GM19351 (cell line): ENCODE measurements at regions not wholly inside any gene's neighbourhood (a gene's known extent, or its start where the extent isn't known, plus 50 kb on each side); places are given as distances from the start of the nearest gene placed in this dataset.

Source experiments
- ATAC-seq: cut with Tn5 transposase; IDR thresholded peaks from one replicate; pipeline ENCODE4 v1.9.1; 2021; ENCODE audit warnings: mild to moderate bottlenecking, moderate library complexity; ENCODE audit not compliant: unreplicated experiment

- ATAC-seq = no peak
These were observed 152.0 kb upstream of the HMCN1 start for GRCh38 chr1:185581961-185582725.

- ATAC-seq = no peak
These were observed 153.2 kb upstream of the HMCN1 start for GRCh38 chr1:185581020-185581419.

GRCh38 chr1:185578293-185578692 lies 155.9 kb upstream of the HMCN1 start:
- ATAC-seq = no peak

- ATAC-seq = no peak
These were observed 159.9 kb upstream of the HMCN1 start for GRCh38 chr1:185574139-185574875.

- ATAC-seq = no peak
These were observed 160.5 kb upstream of the HMCN1 start for GRCh38 chr1:185573677-185574076.

GRCh38 chr1:185573162-185573561 lies 161.0 kb upstream of the HMCN1 start:
- ATAC-seq = no peak

GRCh38 chr1:185570962-185571361 lies 163.2 kb upstream of the HMCN1 start:
- no peak for ATAC-seq

- no peak for ATAC-seq
These were observed 165.8 kb upstream of the HMCN1 start for GRCh38 chr1:185568155-185569123.

GRCh38 chr1:185567440-185567839 lies 166.8 kb upstream of the HMCN1 start:
- ATAC-seq = peak; percentile 6

- peak; percentile 75 for ATAC-seq
These were observed 167.2 kb upstream of the HMCN1 start for GRCh38 chr1:185566995-185567394.

- ATAC-seq = no peak
These were observed 168.9 kb upstream of the HMCN1 start for GRCh38 chr1:185565302-185565701.

GRCh38 chr1:185564816-185565215 lies 169.4 kb upstream of the HMCN1 start:
- no peak for ATAC-seq

- ATAC-seq = no peak
These were observed 171.5 kb upstream of the HMCN1 start for GRCh38 chr1:185562461-185563359.

GRCh38 chr1:185561629-185562028 lies 172.6 kb upstream of the HMCN1 start:
- no peak for ATAC-seq

GRCh38 chr1:185560760-185561159 lies 173.4 kb upstream of the HMCN1 start:
- no peak for ATAC-seq

GRCh38 chr1:185559684-185560331 lies 174.4 kb upstream of the HMCN1 start:
- ATAC-seq = peak; percentile 98

- ATAC-seq = no peak
These were observed 175.0 kb upstream of the HMCN1 start for GRCh38 chr1:185559151-185559550.

- no peak for ATAC-seq
These were observed 177.6 kb upstream of the HMCN1 start for GRCh38 chr1:185556561-185556960.

- no peak for ATAC-seq
These were observed 178.4 kb upstream of the HMCN1 start for GRCh38 chr1:185555743-185556142.

- ATAC-seq = no peak
These were observed 183.2 kb upstream of the HMCN1 start for GRCh38 chr1:185551008-185551407.
